GM18868 (cell line): ENCODE measurements at regions not wholly inside any gene's neighbourhood (a gene's known extent, or its start where the extent isn't known, plus 50 kb on each side); places are given as distances from the start of the nearest gene placed in this dataset.
"Not testable (repeated sequence)": the region's sequence is repeated elsewhere in the genome, so short reads cannot be mapped to it uniquely, and the experiment has no call there.

Experiments used
- ATAC-seq: cut with Tn5 transposase; IDR thresholded peaks from one replicate; pipeline ENCODE4 v1.9.1; 2021; ENCODE audit warnings: mild to moderate bottlenecking, moderate library complexity; ENCODE audit not compliant: unreplicated experiment

DNA sequence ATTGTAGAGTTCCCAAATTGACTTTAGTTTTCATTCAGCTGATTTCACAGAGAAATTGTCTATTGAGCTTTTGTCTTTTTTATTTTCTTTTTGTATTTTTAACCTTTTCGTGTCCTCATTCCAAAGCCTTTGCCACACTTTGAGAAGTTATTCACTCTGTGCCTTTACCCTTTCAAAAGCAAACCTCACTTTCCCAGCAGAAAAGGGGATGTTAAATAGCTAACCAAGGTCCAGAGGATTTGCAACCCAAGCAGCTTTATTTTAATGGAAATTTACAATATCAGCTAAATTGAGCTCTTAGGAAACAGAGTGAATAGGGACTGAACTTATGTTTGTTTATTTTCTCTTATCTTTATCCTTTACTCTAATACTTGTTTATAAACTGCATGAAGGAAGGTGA lies 428.8 kb downstream of the PCDH7 start:
- no peak for ATAC-seq

DNA sequence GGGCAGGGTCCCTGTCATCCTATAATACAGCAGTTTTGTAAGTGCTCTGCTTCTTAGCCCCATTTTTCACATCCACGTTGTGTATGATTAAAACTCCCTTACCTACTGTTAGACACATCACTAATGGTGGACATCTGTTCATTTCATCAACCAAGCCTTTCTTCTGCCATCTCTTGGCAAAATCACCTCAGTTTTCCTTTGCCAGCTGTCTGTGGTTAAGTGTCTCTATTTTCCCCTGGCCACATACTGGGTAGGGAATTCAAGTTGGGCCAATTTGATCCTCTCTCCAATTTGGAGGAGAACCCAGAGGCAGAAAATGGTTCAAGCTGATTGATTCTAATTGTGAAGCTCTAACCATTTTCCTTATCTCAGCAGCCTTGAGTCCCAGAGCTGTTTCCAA lies 436.1 kb downstream of the PCDH7 start:
- ATAC-seq: no peak

DNA sequence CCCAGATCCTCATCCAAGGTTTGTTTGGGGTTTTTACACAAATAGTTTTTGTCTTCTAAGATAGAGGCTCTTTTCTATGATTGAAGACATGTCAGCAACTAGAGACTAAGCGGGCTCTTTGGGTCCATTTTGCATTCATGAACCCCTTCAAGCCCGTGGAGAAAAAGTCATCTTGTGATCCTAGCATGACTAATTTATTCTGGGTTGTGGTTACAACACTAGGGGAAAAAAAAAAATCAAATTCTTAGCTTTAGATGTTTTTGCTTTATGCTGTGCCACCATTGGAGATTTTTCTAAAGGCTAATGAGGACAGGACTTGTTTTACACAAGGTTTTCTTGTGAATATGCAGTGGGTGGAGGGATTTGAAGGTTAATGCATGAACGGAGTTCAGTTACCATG lies 440.0 kb downstream of the PCDH7 start:
- ATAC-seq: no peak

DNA sequence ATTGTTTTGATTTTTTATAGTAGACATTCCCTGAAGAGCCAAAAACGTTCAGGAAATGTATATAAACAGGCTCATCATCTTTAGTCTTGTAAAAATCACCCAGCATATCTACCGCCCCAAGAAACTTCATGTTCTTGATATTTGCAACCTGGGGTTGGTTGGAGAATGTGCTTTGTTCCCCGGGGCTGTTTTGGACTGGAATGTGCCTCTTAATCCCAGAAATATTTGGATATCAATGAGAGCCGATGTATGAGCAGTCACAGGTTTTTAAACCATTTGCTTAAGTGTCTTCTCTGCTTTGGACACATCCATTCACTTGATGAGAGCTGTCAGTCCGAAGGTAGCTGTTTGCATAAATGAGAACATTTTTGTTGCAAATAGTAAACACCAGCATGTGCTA lies 449.7 kb downstream of the PCDH7 start:
- ATAC-seq: no peak

DNA sequence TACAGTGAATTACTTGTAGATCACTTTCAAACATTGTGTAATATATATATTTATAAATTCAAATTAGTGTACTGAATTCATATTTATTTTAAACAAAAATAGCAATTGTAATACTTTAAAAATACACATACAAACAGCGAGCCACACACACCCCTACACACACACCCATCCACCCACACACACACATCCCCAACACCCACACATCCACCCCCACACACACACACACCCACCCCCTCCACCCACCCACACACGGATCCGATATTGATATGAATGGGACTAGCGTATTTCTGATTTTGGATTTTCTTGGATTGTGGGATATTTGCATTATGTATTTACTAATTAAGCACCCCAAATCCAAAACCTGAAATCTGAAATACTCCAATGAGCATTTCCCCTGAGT lies 451.2 kb downstream of the PCDH7 start:
- no peak for ATAC-seq

DNA sequence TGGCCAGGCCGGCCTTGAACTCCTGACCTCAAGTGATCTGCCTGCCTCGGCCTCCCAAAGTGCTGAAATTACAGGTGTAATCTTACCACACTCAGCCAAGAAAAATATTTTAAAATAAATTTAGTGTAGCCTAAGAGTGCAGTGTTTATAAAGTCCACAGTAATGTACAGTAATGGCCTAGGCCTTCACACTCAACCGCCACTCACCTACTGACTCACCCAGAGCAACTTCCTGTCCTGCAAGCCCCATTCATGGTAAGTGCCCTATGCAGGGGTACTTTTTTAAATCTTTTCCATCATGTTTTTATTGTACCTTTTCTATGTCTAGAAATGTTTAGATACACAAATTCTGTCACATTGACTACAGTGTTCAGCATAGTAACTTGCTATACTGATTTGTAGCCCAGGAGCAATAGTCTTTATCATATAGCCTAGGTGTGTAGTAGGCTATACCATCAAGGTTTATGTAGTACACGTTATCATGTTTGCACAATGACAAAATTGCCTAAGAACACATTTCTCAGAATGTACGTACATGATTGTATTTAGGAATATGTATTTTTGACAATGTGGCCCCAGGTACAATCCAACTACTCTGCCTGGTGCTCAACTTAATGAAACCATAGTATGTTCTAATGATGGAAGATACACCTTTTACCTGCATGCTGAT lies 455.2 kb downstream of the PCDH7 start:
- no peak for ATAC-seq

DNA sequence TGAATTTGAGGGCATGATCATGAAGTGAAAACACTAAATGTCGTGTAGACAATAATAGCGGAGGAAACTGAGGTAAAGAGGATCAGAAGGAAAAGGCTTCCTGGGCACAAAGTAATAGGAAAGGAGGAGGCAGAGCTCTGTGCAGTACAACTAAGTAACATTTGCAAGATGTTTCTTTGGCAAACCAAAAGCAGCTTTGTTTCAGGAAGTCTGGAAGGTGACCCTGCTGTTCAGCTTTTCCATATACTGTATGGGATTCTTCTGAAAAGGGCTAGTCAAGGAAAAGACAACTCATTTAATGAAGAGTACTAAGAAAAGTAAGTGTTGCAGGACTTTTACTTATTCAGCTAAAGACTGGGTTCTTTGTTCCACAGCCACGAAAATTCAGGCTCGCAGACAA lies 463.1 kb downstream of the PCDH7 start:
- no peak for ATAC-seq

DNA sequence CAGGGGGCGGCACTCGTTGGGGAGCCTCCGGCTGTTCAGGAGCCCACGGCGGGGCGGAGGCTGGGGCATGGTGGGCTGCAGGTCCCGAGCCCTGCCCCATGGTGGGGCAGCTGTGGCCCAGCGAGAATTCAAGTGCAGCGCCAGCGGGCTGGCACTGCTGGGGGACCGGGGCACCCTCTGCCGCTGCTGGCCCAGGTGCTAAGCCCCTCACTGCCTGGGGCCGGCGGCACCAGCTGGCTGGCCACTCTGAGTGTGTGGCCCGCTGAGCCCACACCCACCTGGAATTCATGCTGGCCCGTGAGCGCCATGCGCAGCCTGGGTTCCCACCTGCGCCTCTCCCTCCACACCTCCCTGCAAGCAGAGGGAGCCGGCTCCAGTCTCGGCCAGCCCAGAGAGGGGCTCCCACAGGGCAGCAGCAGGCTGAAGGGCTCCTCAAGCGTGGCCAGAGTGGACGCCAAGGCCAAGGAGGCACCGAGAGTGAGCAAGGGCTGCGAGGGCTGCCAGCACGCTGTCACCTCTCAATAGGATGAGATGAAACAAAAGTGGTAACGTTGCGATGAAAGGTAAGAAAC lies 464.9 kb downstream of the PCDH7 start:
- ATAC-seq: no peak

DNA sequence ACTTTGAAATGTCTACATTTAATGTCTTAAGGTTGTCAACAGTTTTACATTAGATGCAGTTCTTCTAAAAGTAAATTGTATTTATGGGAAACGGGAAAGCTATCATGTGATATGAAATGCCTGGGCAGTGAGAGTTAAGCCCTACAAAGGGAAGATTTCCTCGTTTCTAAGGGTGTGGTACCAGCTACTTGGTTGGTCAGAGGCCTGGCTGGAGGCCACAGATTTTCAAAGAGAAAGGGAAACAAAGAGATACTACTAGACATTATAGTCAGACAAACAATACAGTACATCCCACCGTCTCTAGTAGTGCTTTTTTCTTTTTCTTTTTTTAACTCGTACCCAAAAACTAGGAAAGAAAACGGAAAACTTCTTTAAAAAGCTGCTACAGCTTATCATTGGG lies 467.8 kb downstream of the PCDH7 start:
- ATAC-seq: no peak

DNA sequence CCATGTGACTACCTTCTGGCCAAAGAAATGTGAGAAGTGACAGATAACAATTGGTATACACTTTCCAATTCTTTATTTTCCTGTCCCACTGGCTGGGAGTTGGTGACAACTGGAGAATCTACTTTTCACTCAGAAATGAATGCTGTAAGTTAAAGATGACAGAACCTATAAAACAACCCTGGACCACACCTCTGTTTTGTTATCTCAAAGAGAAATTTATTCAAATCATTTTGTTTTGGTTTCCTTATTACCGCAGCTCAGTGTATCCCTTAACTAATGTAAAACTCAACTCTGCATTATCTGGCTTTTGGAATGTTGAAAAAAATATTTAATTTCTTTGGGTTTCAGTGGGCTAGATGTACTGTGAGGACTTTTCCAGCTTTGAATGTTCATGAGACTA lies 469.8 kb downstream of the PCDH7 start:
- no peak for ATAC-seq

DNA sequence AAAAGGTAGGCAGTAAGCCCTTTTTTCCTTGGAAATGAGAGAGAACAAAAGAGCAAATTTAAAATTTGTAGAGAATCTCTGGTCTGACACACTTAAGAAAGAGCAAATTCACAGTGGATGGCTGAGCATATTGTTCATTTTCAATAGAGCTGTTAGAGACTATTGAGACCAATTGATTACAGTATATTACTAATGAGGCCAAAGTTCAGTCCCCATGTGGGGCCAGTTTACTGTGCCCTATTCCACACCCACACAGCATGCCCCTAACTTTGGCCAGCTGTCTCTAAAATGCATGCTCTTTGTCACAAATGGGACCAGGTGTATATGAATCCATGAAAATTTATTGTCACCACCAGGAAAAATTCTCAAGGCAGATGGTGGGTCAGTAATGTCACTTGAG lies 470.5 kb downstream of the PCDH7 start:
- ATAC-seq: no peak

DNA sequence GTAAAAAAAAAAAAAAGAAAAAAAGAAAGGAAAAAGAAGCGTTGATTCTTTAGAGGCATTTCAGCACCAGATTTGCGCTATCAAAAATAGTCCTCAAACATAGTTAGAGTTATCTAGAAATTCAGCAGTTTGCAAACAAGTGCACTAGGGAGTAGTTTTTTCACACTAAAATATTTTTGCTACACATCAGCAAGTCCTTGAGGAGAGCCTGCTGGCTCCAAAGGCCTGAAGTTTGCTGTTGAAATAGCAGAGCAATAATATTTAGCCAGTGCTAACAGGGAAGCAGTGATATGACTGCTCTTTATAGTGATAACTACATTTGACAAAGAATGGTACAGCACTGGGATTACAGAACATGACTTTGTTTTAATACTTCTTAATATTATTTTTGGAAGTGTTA lies 472.2 kb downstream of the PCDH7 start:
- no peak for ATAC-seq

DNA sequence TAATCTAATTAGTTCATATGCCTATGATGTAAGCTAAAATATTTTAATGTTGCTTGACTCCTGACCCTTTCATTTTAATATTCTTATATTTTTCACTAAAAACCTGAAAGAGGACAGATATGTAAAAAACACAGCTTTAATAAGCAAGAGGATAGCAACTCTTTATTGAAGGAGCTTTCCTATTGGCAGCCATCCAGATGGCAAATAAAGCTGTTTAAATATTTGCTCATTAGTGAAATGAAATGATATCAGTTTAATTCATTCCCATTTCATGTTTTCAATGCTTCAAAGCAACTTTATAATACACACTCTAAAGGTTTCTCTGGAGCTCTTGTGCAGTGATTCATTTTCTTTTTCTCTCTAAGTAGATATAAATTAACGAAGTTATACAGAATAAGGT lies 473.4 kb downstream of the PCDH7 start:
- ATAC-seq: no peak

DNA sequence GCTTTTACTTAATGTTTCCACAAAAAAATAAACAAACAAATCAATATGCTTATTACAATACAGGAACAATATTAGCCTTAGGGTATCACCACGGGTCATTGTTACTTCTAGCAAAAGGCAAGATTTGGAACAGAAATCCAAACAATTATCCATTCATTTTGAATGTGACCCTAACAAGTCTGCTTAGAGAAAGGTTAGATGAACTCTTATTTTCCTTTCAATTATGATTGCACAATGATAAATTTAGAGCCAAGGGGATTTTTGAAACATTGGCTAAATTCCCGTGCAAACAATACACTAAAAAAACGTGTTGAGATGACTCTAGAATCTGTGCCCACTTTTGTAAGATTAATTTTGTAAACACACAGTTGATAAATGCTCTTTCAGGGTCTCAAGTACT lies 474.7 kb downstream of the PCDH7 start:
- ATAC-seq: no peak

DNA sequence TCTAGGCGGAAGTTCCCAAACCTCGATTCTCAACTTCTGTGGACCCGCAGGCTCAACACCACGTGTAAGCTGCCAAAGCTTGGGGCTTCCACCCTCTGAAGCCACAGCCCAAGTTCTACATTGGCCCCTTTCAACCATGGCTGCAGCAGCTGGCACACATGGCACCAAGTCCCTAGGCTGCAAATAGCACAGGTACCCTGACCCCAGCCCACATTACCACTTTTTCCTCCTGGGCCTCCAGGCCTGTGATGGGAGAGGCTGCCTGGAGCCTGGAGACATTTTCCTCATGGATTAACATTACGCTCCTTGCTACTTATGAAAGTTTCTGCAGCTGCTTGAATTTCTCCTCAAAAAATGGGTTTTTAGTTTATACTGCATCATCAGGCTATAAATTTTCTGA lies 479.5 kb downstream of the PCDH7 start:
- no peak for ATAC-seq

DNA sequence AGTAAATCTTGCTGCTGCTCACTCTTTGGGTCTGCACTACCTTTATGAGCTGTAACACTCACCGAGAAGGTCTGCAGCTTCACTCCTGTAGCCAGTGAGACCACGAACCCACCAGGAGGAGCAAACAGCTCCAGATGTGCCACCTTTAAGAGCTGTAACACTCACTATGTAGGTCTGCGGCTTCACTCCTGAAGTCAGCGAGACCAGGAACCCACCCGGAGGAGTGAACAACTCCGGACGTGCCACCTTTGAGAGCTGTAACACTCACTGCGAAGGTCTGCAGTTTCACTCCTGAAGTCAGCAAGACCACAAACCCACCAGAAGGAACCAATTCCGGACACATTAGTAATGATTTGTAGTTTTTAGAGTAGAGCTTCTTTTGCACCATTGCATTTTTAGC lies 481.9 kb downstream of the PCDH7 start:
- ATAC-seq: not testable (repeated sequence)

DNA sequence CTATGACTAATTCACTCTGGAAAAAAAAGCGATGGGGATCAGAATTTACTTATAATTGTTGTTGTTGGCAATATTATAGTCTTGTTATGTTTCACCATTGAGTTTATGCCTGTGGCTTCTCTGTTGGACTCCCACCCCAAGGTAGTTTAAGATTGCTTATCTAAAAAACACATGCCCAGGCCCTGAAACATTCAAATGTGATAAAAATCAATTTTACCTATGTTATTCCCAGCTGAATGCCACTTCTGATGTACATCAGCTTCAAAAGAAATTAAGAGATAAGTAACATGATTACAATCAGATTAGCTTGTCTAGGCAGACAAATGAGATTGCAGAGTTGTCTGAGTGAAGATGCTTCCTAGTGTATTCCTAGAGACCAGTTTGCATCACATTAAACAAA lies 484.7 kb downstream of the PCDH7 start:
- no peak for ATAC-seq

DNA sequence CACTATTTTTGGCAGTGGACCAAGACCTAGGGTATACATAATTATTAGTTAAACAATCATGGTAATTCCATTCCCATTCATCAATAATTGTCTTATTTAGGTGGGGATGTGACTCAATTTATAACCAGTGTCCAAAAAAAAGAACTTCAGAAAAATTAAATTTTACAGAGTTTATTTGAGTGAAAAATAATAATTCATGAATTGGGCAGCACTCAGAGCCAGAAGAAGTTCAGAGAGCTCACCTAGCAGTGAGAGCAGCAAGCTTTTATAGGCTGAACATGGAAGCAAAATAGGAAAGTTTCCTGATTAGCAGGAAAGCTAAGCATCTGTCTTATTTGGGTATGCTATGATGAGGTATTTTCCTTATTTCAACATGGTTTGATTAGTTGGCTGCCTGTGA lies 500.8 kb downstream of the PCDH7 start:
- no peak for ATAC-seq

DNA sequence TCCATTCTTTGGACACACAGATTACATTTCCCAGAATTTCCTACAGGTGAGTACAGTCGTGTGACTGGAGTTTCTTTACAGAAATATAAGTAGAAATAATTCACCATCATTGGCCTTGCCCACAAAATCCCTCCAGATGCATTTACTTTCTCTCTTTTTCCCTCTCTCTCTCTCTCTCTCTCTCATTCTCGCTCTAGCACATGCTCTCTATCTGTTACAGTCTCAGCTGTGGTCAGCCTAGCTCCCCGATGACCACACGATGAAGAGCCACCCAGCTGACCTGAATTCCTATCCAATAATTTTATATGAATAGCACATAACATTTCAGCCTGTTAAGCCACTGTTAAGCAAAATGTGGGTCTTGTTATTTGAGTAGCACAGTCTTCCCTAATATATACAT lies 507.9 kb downstream of the PCDH7 start:
- no peak for ATAC-seq

DNA sequence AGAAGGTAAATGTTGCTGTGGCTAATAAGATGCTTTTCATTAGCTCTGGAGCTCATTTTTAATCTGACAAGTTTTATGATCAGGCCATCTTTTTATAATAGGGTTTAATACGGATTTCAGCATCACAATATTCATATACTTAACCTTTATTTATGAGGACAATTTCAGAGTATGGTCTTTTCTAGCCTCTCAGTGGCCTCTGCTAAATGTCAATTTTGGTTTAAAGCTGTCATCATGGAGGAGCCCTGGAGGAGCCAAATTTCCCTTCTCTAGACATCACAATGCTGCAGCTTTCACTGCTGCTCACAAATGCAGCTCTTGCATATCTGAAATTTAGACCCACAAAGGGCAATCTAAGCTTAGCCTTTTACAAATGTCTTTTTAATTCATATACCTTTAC lies 510.4 kb downstream of the PCDH7 start:
- ATAC-seq: no peak

DNA sequence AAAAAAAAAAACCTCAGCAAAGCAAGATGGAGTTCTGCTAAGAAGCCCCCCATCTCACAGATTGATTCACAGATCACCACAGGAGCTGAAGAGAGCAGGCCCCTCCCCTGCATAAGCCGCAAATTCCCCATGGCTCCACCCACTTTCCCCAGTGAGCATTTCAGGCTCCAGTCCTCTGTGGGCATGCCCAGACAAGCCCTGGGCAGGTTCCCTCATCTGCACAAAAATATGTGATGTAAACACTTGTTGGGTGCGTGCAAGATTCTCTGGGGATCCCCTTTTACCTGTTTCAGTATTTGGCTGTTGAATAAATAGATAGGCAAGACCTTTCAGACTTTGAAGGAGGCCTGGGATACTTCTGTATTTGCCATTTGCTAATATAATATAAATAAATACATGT lies 514.3 kb downstream of the PCDH7 start:
- ATAC-seq: peak; percentile 88

DNA sequence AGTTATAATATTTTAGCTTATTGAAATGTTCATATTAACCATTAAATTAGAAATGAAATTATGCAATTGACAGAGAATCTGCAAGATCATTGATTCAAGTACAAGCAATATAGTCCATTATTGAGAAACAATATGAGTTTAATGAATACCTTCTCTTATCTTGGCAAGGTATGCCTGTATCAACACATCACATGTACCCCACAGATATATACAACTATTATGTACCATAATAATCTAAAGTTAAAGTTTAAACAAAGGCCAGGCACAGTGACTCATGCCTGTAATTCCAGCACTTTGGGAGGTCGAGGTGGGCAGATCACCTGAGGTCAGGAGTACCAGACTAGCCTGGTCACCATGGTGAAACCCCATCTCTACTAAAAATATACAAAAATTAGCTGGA lies 514.7 kb downstream of the PCDH7 start:
- peak; percentile 11 for ATAC-seq

DNA sequence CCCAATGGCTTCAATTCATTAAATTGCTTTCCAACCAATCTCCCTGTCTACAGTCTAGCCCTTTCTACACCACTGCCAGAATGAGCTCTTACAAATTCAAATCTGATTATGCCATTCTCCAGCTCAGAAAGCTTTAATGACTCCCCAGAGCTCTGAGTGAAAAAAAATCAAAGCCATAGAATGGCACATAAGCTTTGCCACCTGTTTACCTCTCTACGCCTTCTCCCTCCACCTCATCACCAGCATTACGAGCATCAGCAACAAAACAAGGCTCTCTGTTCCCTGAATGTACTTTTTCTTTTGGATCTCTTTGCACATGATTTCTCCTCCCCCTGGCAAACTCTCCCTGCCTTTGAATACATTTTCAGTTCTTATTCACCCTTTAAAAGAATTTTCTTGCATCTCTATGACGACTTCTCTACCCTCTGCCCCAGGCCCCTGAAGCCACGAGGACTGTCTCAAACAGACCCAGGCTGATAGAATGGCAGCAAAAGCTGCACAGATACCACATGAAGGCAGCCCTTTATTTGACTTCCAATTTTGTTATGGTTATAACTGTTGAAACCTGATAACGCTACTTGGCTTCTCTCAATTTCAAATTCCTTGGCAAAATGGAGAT lies 516.0 kb downstream of the PCDH7 start:
- no peak for ATAC-seq
